CD4-positive, alpha-beta T cell (primary cell): ENCODE measurements at regions not wholly inside any gene's neighbourhood (a gene's known extent, or its start where the extent isn't known, plus 50 kb on each side); places are given as distances from the start of the nearest gene placed in this dataset.

ENCODE experiments used
- ATAC-seq: fragments of 200-7000 bp; cut with Tn5 transposase; one replicate; pipeline ENCODE4 v1.10.0; 2022; ENCODE audit warnings: mild to moderate bottlenecking; ENCODE audit not compliant: poor library complexity
- CTCF ChIA-PET: fragments of 350-600 bp; sonication (Branson Sonifier 250); formaldehyde crosslinking; loops from one replicate; lab custom pipeline; 2021; ENCODE audit warnings: antibody characterized with exemption, inconsistent platforms; lab: Charles Lee
- POLR2A ChIA-PET: fragments of 350-600 bp; sonication (Branson Sonifier 250); formaldehyde crosslinking; loops from one replicate; lab custom pipeline; 2021; ENCODE audit warnings: antibody characterized with exemption, inconsistent platforms; lab: Charles Lee
- DNase-seq, 14 experiments: peaks; one replicate each; pipeline ENCODE4 v3.0.0-alpha.2; 2013 to 2020; ENCODE audit warnings: mixed read lengths in 2 of 14
- H3K27ac ChIP-seq, 2 donors: one replicate each; pipeline versions ENCODE4 v1.5.1 to v1.7.0; 2013; ENCODE audit warnings: low read length in 2 of 2, low read depth in 1 of 2, mild to moderate bottlenecking in 1 of 2
- H3K27me3 ChIP-seq, 2 experiments: 1 replicate in 1 of 2; 2 replicates in 1 of 2; pipeline versions ENCODE4 v1.6.1 to v1.7.0; 2013; ENCODE audit warnings: low read length in 2 of 2, control low read depth in 1 of 2, mild to moderate bottlenecking in 1 of 2, moderate library complexity in 1 of 2; ENCODE audit not compliant: insufficient read depth in 2 of 2, control insufficient read depth in 1 of 2
- H3K36me3 ChIP-seq: one replicate; pipeline ENCODE4 v1.6.1; 2013; ENCODE audit warnings: low read length, control low read depth; ENCODE audit not compliant: insufficient read depth
- H3K4me1 ChIP-seq: one replicate; pipeline ENCODE4 v1.6.1; 2013; ENCODE audit warnings: low read length, control low read depth; ENCODE audit not compliant: insufficient read depth
- H3K4me3 ChIP-seq: one replicate; pipeline ENCODE4 v1.5.1; 2013; ENCODE audit warnings: mild to moderate bottlenecking, low read length, moderate library complexity
- H3K9me3 ChIP-seq, 2 experiments: 1 replicate in 1 of 2; 2 replicates in 1 of 2; pipeline versions ENCODE4 v1.6.1 to v1.7.0; 2013; ENCODE audit warnings: low read length in 2 of 2, mild to moderate bottlenecking in 2 of 2, control low read depth in 1 of 2, moderate library complexity in 1 of 2; ENCODE audit not compliant: control insufficient read depth in 1 of 2, insufficient read depth in 1 of 2
- H3K27ac Mint-ChIP-seq: one replicate; pipeline ENCODE4 v1.8.0; 2020; ENCODE audit warnings: mixed read lengths
- H3K27me3 Mint-ChIP-seq: one replicate; pipeline ENCODE4 v1.8.0; 2021; ENCODE audit warnings: mixed read lengths
- H3K36me3 Mint-ChIP-seq: one replicate; pipeline ENCODE4 v1.8.0; 2021; ENCODE audit warnings: low read depth, mixed read lengths
- H3K4me1 Mint-ChIP-seq: one replicate; pipeline ENCODE4 v1.8.0; 2021; ENCODE audit warnings: low read depth, mixed read lengths
- H3K4me3 Mint-ChIP-seq: one replicate; pipeline ENCODE4 v1.8.0; 2020; ENCODE audit warnings: mild to moderate bottlenecking, mixed read lengths
- H3K9me3 Mint-ChIP-seq: one replicate; pipeline ENCODE4 v1.8.0; 2020; ENCODE audit warnings: mixed read lengths
- intact Hi-C, 2 experiments: fragments of 100-400 bp; cut with DNase I in 1 of 2; cut with micrococcal nuclease in 1 of 2; formaldehyde crosslinking; loops; one replicate each; pipeline versions ENCODE4 v1.15.1 to v1.9.0; 2023 to 2025; cut with DNase I, micrococcal nuclease
- TF ChIP-seq, protein P1 (sequence below): fragments of 200-600 bp; IDR thresholded peaks from one replicate; pipeline ENCODE4 v1.8.0; 2022; ENCODE audit warnings: antibody characterized with exemption, mild to moderate bottlenecking

DNA sequence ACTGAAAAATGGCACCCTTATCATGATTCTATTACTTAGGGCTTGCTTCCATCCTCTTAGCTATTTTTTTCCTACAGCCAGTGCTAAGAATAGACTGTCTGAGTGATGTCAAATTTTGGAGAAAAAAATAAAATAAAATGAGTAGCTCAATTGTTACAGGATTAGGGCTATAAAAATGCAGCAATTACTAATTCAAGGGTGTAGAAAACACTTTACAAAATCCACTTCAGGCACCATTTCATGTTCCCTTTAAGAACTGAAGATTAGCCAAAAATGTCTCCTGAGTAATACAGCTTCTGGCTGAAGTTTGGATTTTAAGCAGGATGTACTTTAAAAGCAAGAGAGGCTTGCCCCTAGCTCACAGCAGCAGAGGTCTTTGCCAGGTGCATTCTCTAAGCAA is 240.5 kb upstream of the IRX1 start:
- H3K4me1 ChIP-seq = no peaks in the 10 kb centered on the region
- intact Hi-C loops = no loop called here
- ChIA-PET POLR2A (no interaction called here), CTCF (no interaction called here)
- TF ChIP-seq, protein P1, sequence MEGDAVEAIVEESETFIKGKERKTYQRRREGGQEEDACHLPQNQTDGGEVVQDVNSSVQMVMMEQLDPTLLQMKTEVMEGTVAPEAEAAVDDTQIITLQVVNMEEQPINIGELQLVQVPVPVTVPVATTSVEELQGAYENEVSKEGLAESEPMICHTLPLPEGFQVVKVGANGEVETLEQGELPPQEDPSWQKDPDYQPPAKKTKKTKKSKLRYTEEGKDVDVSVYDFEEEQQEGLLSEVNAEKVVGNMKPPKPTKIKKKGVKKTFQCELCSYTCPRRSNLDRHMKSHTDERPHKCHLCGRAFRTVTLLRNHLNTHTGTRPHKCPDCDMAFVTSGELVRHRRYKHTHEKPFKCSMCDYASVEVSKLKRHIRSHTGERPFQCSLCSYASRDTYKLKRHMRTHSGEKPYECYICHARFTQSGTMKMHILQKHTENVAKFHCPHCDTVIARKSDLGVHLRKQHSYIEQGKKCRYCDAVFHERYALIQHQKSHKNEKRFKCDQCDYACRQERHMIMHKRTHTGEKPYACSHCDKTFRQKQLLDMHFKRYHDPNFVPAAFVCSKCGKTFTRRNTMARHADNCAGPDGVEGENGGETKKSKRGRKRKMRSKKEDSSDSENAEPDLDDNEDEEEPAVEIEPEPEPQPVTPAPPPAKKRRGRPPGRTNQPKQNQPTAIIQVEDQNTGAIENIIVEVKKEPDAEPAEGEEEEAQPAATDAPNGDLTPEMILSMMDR = no peak
- Mint-ChIP-seq H3K36me3 (no peaks in the 10 kb centered on the region), H3K9me3 (no peaks in the 10 kb centered on the region), H3K4me1 (no peaks in the 10 kb centered on the region), H3K27ac (no peak overlapping the region), H3K4me3 (no peak overlapping the region), H3K27me3 (no peaks in the 10 kb centered on the region)
- ATAC-seq (no peak), DNase-seq (no peak)
- peaks cover 0 to 13% of the 10 kb centered on the region in 2 experiments for H3K9me3 ChIP-seq
- H3K4me3 ChIP-seq = no peak overlapping the region
- no peaks in the 10 kb centered on the region for H3K27me3 ChIP-seq
- H3K27ac ChIP-seq = no peak overlapping the region
- no peaks in the 10 kb centered on the region for H3K36me3 ChIP-seq

DNA sequence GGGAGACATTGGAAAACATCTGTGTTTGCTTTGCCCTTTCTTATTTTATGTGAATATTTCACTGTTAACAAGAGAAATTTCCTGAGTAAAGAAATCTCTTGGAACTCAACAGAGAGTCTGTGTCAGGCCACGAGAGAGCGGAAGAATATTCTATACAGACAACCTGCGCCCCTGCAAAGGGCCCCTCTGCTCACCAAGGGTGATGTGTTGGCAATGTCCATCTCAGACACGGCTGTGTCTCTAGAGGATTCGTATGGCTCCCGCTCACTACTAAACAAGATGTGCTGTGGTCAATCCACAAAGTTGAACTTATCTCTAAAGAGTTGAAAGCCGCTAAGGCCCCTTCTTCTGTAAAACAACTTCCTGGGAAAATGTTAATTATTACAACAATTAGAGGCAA is 241.0 kb upstream of the IRX1 start:
- ATAC-seq (no peak), DNase-seq (no peak)
- no peak overlapping the region for H3K4me3 ChIP-seq
- ChIA-PET CTCF (no interaction called here), POLR2A (no interaction called here)
- Mint-ChIP-seq H3K36me3 (no peaks in the 10 kb centered on the region), H3K27me3 (no peaks in the 10 kb centered on the region), H3K9me3 (peaks cover 4% of the 10 kb centered on the region), H3K4me3 (no peak overlapping the region), H3K27ac (no peak overlapping the region), H3K4me1 (no peaks in the 10 kb centered on the region)
- no peaks in the 10 kb centered on the region for H3K4me1 ChIP-seq
- no peak overlapping the region for H3K27ac ChIP-seq
- H3K27me3 ChIP-seq = no peaks in the 10 kb centered on the region
- H3K9me3 ChIP-seq = peaks cover 0 to 16% of the 10 kb centered on the region in 2 experiments
- H3K36me3 ChIP-seq = no peaks in the 10 kb centered on the region
- intact Hi-C loops = no loop called here
- TF ChIP-seq, protein P1 = no peak

DNA sequence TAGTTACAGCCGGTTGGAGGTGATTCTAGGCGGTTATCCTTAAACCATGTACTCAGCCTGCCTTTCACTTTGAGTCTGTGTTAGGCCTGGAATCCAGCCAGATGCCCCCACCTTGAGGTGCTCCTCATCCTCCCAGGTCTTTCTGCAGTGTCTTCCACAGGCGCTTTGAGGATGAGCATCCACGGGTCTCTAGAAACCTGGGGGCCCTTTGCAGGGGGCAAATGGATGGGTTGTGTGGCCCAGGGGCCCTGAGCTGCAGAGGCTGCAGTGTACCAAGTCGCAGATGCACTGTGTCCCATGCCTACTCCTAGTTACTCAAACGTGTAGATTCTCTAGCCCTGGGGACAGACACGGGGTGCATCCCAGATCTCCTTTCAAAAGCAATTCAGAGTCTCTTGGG is 242.1 kb upstream of the IRX1 start:
- intact Hi-C loops = no loop called here
- CTCF ChIA-PET = no interaction called here
- H3K9me3 Mint-ChIP-seq = peaks cover 4% of the 10 kb centered on the region
- no peaks in the 10 kb centered on the region for H3K4me1 ChIP-seq
- DNase-seq = no peak
- H3K4me1 Mint-ChIP-seq = no peaks in the 10 kb centered on the region
- no peak overlapping the region for H3K27ac Mint-ChIP-seq
- H3K27me3 Mint-ChIP-seq = no peaks in the 10 kb centered on the region
- H3K4me3 Mint-ChIP-seq = no peak overlapping the region
- H3K27ac ChIP-seq = no peak overlapping the region
- no peak overlapping the region for H3K4me3 ChIP-seq
- TF ChIP-seq, protein P1 = no peak
- no peaks in the 10 kb centered on the region for H3K27me3 ChIP-seq
- no peaks in the 10 kb centered on the region for H3K36me3 Mint-ChIP-seq
- no peak for ATAC-seq
- peaks cover 0 to 26% of the 10 kb centered on the region in 2 experiments for H3K9me3 ChIP-seq
- H3K36me3 ChIP-seq = no peaks in the 10 kb centered on the region
- POLR2A ChIA-PET = no interaction called here
